Fibroblast of the aortic adventitia (primary cell): ENCODE measurements at regions not wholly inside any gene's neighbourhood (a gene's known extent, or its start where the extent isn't known, plus 50 kb on each side); places are given as distances from the start of the nearest gene placed in this dataset.

Experiments
- DNase-seq: peaks from one replicate; pipeline ENCODE4 v3.0.0-alpha.2; 2010; ENCODE audit warnings: low read depth
- H3K4me3 ChIP-seq: 2 replicates; pipeline ENCODE4 v1.5.1; 2011; ENCODE audit warnings: low read depth, mild to moderate bottlenecking, control low read depth, low read length, moderate library complexity
- TF ChIP-seq, protein P1 (sequence below): IDR thresholded peaks from 2 replicates; pipeline ENCODE4 v1.5.1; 2011; ENCODE audit warnings: mild to moderate bottlenecking, low read length, control low read depth, inconsistent platforms; ENCODE audit not compliant: insufficient read depth

DNA sequence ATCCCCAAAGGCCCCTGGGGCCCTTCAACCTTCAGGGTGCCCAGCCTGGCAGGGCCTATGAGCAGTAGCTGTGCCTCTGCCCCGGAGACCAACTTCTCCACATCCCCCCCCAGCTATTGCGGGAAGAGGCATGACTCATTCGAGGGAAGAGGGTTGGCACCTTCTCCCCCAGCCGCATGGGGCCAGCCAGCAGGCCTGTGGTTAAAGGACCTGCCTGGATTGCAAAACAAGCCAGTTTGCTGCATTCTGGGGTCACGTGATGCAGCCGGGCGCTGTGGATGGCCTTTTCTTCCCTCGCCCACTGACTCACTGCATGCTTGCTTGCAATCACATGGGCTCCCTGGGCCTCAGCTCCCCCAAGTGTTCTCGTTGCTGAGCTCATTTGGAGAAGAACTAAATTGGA is 182.5 kb downstream of the MAFB start:
- TF ChIP-seq, protein P1, sequence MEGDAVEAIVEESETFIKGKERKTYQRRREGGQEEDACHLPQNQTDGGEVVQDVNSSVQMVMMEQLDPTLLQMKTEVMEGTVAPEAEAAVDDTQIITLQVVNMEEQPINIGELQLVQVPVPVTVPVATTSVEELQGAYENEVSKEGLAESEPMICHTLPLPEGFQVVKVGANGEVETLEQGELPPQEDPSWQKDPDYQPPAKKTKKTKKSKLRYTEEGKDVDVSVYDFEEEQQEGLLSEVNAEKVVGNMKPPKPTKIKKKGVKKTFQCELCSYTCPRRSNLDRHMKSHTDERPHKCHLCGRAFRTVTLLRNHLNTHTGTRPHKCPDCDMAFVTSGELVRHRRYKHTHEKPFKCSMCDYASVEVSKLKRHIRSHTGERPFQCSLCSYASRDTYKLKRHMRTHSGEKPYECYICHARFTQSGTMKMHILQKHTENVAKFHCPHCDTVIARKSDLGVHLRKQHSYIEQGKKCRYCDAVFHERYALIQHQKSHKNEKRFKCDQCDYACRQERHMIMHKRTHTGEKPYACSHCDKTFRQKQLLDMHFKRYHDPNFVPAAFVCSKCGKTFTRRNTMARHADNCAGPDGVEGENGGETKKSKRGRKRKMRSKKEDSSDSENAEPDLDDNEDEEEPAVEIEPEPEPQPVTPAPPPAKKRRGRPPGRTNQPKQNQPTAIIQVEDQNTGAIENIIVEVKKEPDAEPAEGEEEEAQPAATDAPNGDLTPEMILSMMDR, result no peak
- no peak overlapping the region for H3K4me3 ChIP-seq
- peak; percentile 95 for DNase-seq

DNA sequence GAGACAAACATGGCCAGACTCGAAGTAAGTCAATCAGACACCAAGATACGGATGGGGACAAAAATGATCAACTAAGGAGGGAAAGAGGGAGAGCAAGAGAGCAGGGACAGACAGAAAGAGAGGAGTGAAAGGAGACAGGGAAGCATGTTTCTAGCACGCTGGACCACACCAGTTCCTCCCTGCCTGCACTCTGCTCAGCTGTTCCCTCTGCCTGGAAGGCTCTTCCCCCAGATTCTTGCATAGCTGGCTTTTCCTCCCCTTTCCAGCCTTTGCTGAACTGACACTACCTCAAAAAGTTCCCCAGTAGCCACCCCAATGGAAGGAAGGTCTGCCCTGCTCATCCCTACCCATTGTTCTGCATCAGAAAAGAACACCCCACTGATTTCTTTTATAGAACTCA is 185.9 kb downstream of the MAFB start:
- no peak overlapping the region for H3K4me3 ChIP-seq
- DNase-seq, result no peak
- TF ChIP-seq, protein P1, result no peak

DNA sequence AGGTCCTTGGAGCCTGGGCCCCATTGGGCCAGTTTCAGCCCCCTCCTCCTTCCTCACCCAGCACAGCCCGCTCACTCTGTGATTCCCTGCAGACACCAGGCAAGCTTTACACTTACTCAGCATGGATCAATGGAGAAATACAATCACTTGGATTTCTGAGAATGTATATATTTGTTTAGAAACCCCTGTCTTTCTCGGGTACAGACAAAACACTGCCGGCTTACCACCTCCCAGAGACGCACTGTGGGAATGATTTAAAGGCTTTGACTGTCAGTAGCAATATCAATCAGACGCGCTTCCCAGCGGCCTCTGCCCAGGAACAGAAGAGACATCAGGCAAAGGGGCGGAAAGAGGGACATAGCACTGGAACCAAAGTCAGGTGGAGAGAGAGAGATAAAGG is 186.5 kb downstream of the MAFB start:
- H3K4me3 ChIP-seq, result no peak overlapping the region
- DNase-seq, result no peak
- TF ChIP-seq, protein P1, result no peak

DNA sequence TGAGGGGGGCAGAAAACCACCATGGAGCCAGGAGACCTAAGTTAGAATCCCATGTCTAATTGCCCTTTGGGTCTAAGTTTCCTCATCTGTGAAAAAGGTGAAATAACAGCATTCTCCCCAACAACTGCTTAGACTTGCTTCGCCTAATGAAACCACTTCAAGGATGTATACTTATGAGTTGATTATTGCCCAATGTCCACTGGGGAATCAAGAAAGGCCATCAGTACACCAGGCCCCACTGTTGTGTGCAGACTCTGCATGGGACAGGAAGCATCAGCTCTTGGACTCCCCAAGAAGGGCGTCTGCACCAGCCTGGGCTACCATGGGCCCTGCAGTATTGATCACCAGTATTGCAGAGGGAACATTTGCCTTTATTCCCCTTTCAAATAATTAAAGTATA is 189.6 kb downstream of the MAFB start:
- DNase-seq, result no peak
- H3K4me3 ChIP-seq, result no peak overlapping the region
- TF ChIP-seq, protein P1, result no peak

DNA sequence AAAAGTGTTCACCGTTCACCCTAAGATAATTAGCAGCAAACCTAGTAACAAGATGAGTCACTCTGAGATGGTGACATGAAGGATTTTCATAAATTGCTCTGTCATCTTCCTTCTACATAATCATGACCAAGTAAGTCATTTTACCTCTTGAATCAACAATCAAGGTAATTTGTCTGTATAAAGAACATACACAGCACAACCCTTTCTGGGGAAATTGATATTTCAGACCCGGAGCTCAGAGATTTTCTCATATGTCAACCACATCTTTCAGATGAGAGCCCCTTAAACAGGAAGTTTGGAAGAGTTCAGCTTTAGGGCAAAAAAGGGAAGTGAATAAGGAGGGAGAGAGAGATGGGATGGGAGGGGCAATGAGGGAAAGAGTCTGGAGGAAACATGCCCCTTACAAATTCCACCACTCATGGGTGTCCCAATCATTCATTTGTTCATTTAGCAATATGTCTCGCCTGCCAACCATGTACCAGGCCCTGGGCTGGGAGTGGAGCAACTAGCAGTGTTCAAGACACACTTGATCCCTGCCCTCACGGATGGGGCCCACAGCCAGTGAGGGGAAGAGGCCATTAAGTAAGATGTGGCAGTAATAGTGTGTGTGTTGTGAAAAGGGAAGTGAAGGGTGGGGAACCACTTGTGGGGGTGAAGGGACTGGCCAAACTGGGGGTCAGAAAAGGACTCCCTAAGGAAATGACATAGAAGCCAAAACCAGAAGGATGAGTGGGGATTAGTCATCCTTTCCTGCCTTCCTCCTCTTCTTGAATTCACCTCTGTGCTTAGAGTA is 190.9 kb downstream of the MAFB start:
- TF ChIP-seq, protein P1, result no peak
- DNase-seq, result no peak

DNA sequence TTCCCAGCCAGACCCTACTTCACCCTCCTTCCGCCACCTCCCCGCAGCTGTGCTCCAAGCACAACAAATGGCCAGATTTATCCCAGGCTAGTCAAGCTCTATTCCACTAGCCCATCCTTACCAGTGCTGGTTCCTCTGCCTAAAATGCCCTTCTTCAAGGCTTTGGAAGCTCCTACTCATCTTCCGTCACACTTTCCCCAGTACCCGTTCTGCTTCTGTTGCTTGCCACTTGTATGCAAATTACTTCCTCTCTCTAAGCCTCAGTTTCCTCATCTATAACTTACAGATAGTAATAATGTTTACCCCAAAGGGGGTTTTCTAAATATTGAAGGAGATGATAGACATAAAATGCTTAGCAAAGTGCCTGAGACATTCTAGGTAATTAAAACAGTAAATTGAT is 193.1 kb downstream of the MAFB start:
- DNase-seq, result no peak
- H3K4me3 ChIP-seq, result no peak overlapping the region
- TF ChIP-seq, protein P1, result no peak

More for the DNA sequence above, 190.9 kb downstream of the MAFB start:
- H3K4me3 ChIP-seq, result no peak overlapping the region

DNA sequence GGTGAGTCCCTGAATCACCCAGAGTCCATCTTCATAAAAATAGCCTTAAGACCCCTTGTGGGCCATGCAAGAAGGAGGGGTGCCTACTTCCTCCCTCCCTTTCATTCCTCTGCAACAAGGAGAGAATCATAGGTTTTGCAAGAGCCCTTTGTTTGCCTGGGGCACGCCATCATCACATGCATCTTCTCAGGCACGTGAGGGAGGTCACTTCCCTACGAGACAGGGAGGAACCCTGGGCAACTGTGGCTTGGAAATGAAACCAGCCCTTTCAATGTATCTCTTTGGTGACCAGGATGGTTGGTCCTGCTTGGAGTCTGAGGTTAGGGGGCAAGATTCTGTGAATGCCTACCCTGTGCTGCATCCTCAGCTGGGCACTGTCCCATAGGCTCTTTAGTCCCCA is 194.8 kb downstream of the MAFB start:
- no peak overlapping the region for H3K4me3 ChIP-seq
- TF ChIP-seq, protein P1, result no peak
- no peak for DNase-seq
